ENCODE measurements at regions not wholly inside any gene's neighbourhood (a gene's known extent, or its start where the extent isn't known, plus 50 kb on each side); places are given as distances from the start of the nearest gene placed in this dataset.

- Histone ChIP-seq H3K36me3 (no peaks in the 10 kb centered on the region), H3K4me3 (ENCODE audit: low read depth, low read length) (no peak overlapping the region), H3K27me3 (no peaks in the 10 kb centered on the region), H3K4me1 (peaks cover 20% of the 10 kb centered on the region), H3K9me3 (no peaks in the 10 kb centered on the region)
- DNase-seq: peak; percentile 43
- TF ChIP-seq, protein P1, sequence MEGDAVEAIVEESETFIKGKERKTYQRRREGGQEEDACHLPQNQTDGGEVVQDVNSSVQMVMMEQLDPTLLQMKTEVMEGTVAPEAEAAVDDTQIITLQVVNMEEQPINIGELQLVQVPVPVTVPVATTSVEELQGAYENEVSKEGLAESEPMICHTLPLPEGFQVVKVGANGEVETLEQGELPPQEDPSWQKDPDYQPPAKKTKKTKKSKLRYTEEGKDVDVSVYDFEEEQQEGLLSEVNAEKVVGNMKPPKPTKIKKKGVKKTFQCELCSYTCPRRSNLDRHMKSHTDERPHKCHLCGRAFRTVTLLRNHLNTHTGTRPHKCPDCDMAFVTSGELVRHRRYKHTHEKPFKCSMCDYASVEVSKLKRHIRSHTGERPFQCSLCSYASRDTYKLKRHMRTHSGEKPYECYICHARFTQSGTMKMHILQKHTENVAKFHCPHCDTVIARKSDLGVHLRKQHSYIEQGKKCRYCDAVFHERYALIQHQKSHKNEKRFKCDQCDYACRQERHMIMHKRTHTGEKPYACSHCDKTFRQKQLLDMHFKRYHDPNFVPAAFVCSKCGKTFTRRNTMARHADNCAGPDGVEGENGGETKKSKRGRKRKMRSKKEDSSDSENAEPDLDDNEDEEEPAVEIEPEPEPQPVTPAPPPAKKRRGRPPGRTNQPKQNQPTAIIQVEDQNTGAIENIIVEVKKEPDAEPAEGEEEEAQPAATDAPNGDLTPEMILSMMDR (IDR thresholded peaks at IDR 0.05; ENCODE audit: low read depth, low read length): no peak
Measured at GRCh38 chr1:37265786-37266667, 208.4 kb upstream of the ZC3H12A start.

DNA sequence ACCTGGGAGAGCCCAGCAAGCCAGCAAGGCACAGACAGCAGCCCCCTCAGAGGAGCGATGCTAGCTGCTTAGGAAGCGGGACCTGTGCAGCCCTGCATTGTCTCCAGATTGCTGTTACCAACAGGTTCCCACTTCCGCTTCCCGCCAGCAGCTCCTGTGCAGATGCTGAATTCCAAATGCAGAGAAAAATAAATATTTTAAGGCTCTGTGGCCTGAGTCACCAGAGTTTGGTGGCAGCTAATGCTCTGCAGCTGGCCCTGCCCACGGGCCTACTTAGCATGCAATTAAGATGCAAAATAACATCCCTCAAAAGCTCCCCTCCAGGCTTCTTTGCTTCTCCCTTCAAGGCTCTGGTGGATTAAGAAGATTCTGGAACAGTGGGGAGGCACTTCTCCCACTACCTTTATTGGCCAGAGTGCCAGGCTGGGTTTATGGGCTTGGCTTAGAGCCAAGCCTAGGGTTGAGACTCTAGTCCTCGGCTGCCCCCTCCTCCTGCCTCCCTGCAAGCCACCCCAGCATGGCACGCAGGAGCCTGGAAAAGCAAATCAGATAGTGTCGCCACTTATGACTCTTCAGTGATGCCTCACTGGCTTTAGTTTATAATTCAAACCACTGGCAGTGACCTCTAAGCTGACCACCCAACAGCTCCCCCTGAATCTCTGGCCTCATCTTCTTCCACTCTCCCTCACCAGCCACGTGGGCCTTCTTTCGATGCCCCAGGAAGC is 207.1 kb upstream of the ZC3H12A start:
- DNase-seq: peak; percentile 31

DNA sequence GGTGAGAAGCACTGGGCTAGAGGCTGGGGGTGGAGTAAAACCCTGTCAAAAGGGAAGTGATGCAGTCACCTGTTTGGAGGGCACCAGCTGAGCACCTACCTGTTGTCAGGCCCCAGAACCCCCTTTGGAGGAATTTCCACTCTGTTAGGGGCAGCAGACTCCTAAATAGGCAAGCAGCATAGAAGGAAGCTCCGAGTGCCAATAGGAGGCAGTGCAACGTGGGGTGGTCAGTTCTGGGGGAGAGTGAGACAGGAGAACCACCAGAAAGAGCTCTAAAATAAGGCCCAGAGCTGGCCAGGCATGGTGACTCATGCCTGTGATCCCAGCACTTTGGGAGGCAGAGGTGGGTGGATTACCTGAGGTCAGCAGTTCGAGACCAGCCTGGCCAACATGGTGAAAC is 203.7 kb upstream of the ZC3H12A start:
- TF ChIP-seq, protein P1 (IDR thresholded peaks at IDR 0.05; ENCODE audit: low read depth, low read length): no peak
- Histone ChIP-seq H3K9me3 (no peaks in the 10 kb centered on the region), H3K27me3 (no peaks in the 10 kb centered on the region), H3K36me3 (no peaks in the 10 kb centered on the region), H3K4me1 (peaks cover 19% of the 10 kb centered on the region), H3K4me3 (ENCODE audit: low read depth, low read length) (no peak overlapping the region)
- DNase-seq: no peak

More for the DNA sequence above, 207.1 kb upstream of the ZC3H12A start:
- Histone ChIP-seq H3K36me3 (no peaks in the 10 kb centered on the region), H3K27me3 (no peaks in the 10 kb centered on the region), H3K4me3 (ENCODE audit: low read depth, low read length) (no peak overlapping the region), H3K9me3 (no peaks in the 10 kb centered on the region), H3K4me1 (peaks cover 20% of the 10 kb centered on the region)
- TF ChIP-seq, protein P1 (IDR thresholded peaks at IDR 0.05; ENCODE audit: low read depth, low read length): no peak

DNA sequence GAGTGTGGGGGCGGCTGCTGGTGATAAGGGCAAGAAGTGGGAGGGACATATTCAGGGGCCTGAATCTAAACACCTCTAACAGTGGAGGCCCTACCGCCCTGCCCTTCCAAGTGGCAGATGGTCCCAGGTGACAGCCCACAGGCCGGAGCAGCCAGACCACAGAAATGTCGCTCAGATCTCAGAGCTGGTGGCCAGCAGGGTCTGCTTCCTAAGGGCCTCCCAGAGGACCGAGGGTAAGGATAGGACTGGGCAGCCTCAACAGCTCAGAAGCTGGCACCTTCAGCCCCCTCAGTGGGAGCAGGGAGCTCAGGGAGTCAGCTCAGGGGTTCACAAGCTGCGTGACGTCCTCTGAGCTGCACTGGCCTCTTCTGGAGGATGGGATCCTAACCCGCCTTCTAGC is 201.8 kb upstream of the ZC3H12A start:
- no peak overlapping the region for H3K4me3 ChIP-seq (ENCODE audit: low read depth, low read length)
- TF ChIP-seq, protein P1 (IDR thresholded peaks at IDR 0.05; ENCODE audit: low read depth, low read length): no peak

DNA sequence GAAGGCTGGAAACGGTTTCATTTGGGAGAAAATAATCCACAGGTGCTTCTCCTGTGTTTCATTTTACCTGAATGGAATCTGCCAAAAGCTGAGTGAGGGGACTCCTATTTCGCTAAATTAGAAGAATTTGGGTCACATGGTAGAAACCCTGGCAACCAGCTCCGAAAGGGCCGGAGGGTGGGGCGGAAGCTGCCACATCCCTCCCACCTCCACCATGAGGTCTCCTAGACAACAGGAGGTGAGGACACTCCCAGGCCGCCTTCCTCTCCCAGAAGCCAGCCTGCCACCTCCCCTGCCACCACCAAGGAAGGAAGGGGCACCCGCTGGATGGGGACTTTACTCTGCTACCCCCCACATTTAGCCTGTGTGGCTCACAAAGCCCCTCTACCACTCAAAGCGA is 199.9 kb upstream of the ZC3H12A start:
- peaks cover 9% of the 10 kb centered on the region for H3K4me1 ChIP-seq
- H3K36me3 ChIP-seq: no peaks in the 10 kb centered on the region
- no peak overlapping the region for H3K4me3 ChIP-seq (ENCODE audit: low read depth, low read length)
- H3K27me3 ChIP-seq: no peaks in the 10 kb centered on the region
- DNase-seq: no peak
- TF ChIP-seq, protein P1 (IDR thresholded peaks at IDR 0.05; ENCODE audit: low read depth, low read length): no peak
- H3K9me3 ChIP-seq: no peaks in the 10 kb centered on the region

More for the DNA sequence above, 201.8 kb upstream of the ZC3H12A start:
- no peak for DNase-seq
- Histone ChIP-seq H3K27me3 (no peaks in the 10 kb centered on the region), H3K9me3 (no peaks in the 10 kb centered on the region), H3K4me1 (peaks cover 11% of the 10 kb centered on the region), H3K36me3 (no peaks in the 10 kb centered on the region)
